ENCODE measurements at regions not wholly inside any gene's neighbourhood (a gene's known extent, or its start where the extent isn't known, plus 50 kb on each side); places are given as distances from the start of the nearest gene placed in this dataset.

DNA sequence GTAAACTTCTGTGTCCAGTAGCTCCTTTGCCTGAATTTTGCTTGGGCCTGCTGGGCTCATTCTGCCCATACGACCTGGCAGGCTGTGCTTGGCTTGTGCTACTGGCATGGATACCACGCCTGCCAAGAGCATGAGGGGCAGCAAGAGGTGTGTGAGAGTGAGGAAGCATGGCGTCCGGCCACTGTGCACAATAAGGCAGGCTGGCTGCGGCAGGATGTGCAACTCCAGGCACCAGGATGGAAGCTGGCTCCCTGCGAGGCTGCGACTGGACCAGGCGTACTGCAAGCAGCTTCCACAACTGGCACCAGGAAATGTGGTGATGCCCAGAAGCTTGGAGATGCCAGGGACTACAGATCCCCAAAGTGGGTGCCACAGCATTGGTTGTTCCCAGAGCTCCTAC, 709.3 kb downstream of the PCDH18 start:
- TF ChIP-seq CTCF (conservative IDR thresholded peaks at IDR 0.05) (no peak), EZH2 (IDR thresholded peaks at IDR 0.05; ENCODE audit: low read depth) (no peak)

Data from PC-9 (cell line).